ENCODE measurements at regions not wholly inside any gene's neighbourhood (a gene's known extent, or its start where the extent isn't known, plus 50 kb on each side); places are given as distances from the start of the nearest gene placed in this dataset.
"Not testable (repeated sequence)": the region's sequence is repeated elsewhere in the genome, so short reads cannot be mapped to it uniquely, and the experiment has no call there.

GRCh38 chr2:146979746-146980145, 865.1 kb upstream of the ACVR2A start:
- H3K4me1 ChIP-seq: no peaks in the 10 kb centered on the region
- H3K36me3 ChIP-seq: no peaks in the 10 kb centered on the region
- no peak overlapping the region for H3K27ac ChIP-seq
- DNase-seq: no peak
- H3K9me3 ChIP-seq: no peaks in the 10 kb centered on the region
- no peak overlapping the region for H3K4me3 ChIP-seq
- no peaks in the 10 kb centered on the region for H3K27me3 ChIP-seq
- TF ChIP-seq, protein P1, sequence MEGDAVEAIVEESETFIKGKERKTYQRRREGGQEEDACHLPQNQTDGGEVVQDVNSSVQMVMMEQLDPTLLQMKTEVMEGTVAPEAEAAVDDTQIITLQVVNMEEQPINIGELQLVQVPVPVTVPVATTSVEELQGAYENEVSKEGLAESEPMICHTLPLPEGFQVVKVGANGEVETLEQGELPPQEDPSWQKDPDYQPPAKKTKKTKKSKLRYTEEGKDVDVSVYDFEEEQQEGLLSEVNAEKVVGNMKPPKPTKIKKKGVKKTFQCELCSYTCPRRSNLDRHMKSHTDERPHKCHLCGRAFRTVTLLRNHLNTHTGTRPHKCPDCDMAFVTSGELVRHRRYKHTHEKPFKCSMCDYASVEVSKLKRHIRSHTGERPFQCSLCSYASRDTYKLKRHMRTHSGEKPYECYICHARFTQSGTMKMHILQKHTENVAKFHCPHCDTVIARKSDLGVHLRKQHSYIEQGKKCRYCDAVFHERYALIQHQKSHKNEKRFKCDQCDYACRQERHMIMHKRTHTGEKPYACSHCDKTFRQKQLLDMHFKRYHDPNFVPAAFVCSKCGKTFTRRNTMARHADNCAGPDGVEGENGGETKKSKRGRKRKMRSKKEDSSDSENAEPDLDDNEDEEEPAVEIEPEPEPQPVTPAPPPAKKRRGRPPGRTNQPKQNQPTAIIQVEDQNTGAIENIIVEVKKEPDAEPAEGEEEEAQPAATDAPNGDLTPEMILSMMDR (IDR thresholded peaks at IDR 0.05): no peak
- TF ChIP-seq POLR2A (IDR thresholded peaks at IDR 0.05): no peak

DNA sequence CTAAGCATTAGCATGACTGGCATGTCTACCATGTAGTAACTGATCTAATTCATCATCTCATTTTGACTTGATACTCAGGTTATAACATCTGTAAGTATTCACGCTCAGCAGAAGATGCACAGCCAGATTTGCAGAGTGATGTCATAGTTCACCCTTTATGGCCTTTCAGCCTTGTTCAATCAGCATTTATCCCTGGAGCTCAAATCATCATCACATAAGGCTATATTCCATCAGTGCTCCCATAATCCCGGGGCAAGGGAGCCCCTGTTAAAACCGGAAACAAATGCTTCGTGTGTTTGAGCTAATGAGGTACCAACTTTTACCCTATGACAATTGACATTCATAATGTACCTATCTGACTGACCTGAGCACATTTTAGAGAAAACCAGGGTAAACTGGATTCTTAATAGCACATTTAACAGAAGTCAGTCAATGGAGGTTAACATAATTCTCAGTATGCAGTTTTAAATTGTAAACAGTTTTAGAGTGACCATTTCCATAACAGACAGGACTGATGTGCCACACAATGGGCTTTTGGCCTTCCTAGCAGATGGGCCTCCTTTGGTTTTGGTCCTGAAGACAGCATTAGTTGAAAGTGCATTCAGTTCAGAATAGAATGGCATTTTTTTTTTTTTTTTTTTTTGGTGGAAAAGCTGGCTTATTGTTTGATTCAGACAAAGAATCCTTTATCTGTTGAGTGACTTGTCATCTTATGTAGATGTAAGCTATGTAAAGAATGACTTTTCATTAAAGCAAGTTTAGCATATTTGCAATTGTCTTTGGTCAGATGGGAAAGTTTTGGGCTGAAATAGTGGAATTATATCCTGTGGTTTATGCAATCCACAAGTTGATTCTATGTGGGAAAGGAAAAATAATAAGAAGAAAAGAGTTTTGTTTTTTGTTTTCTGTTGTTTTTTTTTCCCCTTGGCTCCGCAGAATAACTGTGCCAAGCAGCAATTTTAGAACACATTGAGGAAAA, 866.0 kb upstream of the ACVR2A start:
- Histone ChIP-seq H3K27ac (no peak overlapping the region), H3K36me3 (no peaks in the 10 kb centered on the region), H3K4me1 (no peaks in the 10 kb centered on the region), H3K9me3 (no peaks in the 10 kb centered on the region), H3K4me3 (no peak overlapping the region), H3K27me3 (no peaks in the 10 kb centered on the region)
- no peak for DNase-seq
- no peak for TF ChIP-seq POLR2A (IDR thresholded peaks at IDR 0.05)
- TF ChIP-seq, protein P1 (IDR thresholded peaks at IDR 0.05): no peak

GRCh38 chr2:146970981-146971380, 873.8 kb upstream of the ACVR2A start:
- DNase-seq, H3K9me3 ChIP-seq, H3K4me1 ChIP-seq, H3K36me3 ChIP-seq, H3K4me3 ChIP-seq, H3K27me3 ChIP-seq, H3K27ac ChIP-seq: not testable (repeated sequence)

DNA sequence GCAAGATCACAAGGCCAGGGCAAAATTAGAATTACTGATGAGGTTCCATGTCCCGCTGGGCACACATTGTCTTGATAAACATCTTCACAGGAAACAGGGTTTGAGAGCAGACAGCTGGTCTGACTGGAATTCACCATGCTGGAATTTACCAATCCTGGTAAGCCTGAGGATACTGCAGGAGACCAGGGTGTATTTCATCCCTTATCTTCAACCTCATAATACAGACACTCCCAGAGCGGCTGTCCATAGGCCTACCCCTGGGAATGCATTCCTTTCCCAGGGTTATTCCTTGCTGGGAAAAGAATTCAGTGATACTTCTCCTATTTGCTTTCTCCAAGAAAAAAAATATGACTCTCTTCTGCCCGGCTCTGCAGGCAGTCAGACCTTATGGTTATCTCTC, 875.1 kb upstream of the ACVR2A start:
- not testable (repeated sequence) for H3K4me3 ChIP-seq, H3K9me3 ChIP-seq, H3K27ac ChIP-seq, DNase-seq, H3K4me1 ChIP-seq, H3K36me3 ChIP-seq, H3K27me3 ChIP-seq

- Histone ChIP-seq H3K4me3 (no peak overlapping the region), H3K27ac (no peak overlapping the region), H3K36me3 (no peaks in the 10 kb centered on the region), H3K27me3 (no peaks in the 10 kb centered on the region), H3K9me3 (peaks cover 0 to 1% (median 0%) of the 10 kb centered on the region in 4 donors), H3K4me1 (no peaks in the 10 kb centered on the region)
- no peak for DNase-seq
- TF ChIP-seq, protein P1 (IDR thresholded peaks at IDR 0.05): no peak
- no peak for TF ChIP-seq POLR2A (IDR thresholded peaks at IDR 0.05)
Measured at GRCh38 chr2:146964494-146964893, 880.3 kb upstream of the ACVR2A start.

- Histone ChIP-seq H3K9me3 (no peaks in the 10 kb centered on the region), H3K27ac (no peak overlapping the region), H3K36me3 (no peaks in the 10 kb centered on the region), H3K27me3 (no peaks in the 10 kb centered on the region), H3K4me3 (no peak overlapping the region), H3K4me1 (no peaks in the 10 kb centered on the region)
- TF ChIP-seq, protein P1 (IDR thresholded peaks at IDR 0.05): no peak
- TF ChIP-seq POLR2A (IDR thresholded peaks at IDR 0.05): no peak
- DNase-seq: no peak
Measured at GRCh38 chr2:146954544-146954943, 890.3 kb upstream of the ACVR2A start.

Data from Peyer's patch (tissue), 4 donors.